GM19193 (cell line): ENCODE measurements at regions not wholly inside any gene's neighbourhood (a gene's known extent, or its start where the extent isn't known, plus 50 kb on each side); places are given as distances from the start of the nearest gene placed in this dataset.

Experiments used
- POLR2A ChIP-seq: IDR thresholded peaks from 4 replicates; pipeline ENCODE4 v1.6.1; 2011; ENCODE audit not compliant: insufficient read depth, insufficient read length; ENCODE audit errors: extremely low read depth

- TF ChIP-seq POLR2A: no peak
Measured at GRCh38 chr17:77300016-77300686, 159.4 kb downstream of the SEC14L1 start.

- TF ChIP-seq POLR2A: no peak
Measured at GRCh38 chr17:77301694-77302266, 161.0 kb downstream of the SEC14L1 start.

GRCh38 chr17:77302682-77303081 lies 161.9 kb downstream of the SEC14L1 start:
- no peak for TF ChIP-seq POLR2A

- TF ChIP-seq POLR2A: no peak
Measured at GRCh38 chr17:77303620-77304019, 162.9 kb downstream of the SEC14L1 start.

GRCh38 chr17:77304051-77304745 lies 163.4 kb downstream of the SEC14L1 start:
- TF ChIP-seq POLR2A: no peak

GRCh38 chr17:77304746-77305473 lies 164.1 kb downstream of the SEC14L1 start:
- TF ChIP-seq POLR2A: no peak

GRCh38 chr17:77306048-77306789 lies 165.4 kb downstream of the SEC14L1 start:
- TF ChIP-seq POLR2A: no peak

- TF ChIP-seq POLR2A: no peak
Measured at GRCh38 chr17:77306790-77307478, 166.2 kb downstream of the SEC14L1 start.

- no peak for TF ChIP-seq POLR2A
Measured at GRCh38 chr17:77307479-77308198, 166.9 kb downstream of the SEC14L1 start.

- no peak for TF ChIP-seq POLR2A
Measured at GRCh38 chr17:77308861-77309726, 168.3 kb downstream of the SEC14L1 start.

- TF ChIP-seq POLR2A: no peak
Measured at GRCh38 chr17:77310336-77310735, 169.6 kb downstream of the SEC14L1 start.

- TF ChIP-seq POLR2A: no peak
Measured at GRCh38 chr17:77311371-77311981, 170.7 kb downstream of the SEC14L1 start.

- no peak for TF ChIP-seq POLR2A
Measured at GRCh38 chr17:77312061-77312701, 171.4 kb downstream of the SEC14L1 start.
